ENCODE measurements at regions not wholly inside any gene's neighbourhood (a gene's known extent, or its start where the extent isn't known, plus 50 kb on each side); places are given as distances from the start of the nearest gene placed in this dataset.

DNA sequence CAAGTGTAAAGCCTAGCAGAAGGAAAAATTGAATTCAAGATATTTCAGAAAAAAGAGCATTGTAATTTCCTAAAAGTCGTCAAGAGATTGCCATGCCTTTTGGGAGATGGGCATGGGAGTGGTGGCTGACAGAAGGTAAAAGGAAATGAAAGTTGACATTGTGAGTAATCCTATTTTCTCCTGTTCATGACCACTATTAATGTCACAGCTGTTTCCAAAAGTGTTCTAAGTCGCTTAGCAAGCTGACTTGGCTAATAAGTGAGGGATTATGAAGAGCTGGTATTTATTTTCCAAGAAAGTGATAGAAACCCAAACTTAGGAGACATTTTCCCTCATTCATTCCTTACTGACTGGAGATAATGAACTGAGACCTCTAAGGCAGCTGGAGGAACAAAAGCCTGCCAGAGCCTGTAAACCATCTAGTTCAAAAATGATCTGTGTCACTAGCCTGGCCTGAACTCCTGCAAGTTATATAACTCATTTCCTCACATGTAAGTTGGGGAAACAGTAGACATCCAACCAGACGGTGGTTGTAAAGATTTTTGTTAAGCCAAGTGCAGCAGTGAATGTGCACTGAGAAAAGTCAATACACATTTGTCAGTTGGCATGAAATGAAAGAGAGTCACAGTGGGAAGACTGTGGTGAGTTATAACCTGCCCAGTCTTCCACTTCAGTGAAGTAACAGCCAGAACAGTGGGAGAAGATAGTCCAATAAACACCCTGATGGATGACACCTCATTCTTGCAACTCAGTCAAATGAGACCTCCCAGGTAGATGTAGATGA, 75.8 kb downstream of the DIO2 start:
- no peaks in the 10 kb centered on the region for H3K9me3 ChIP-seq (ENCODE audit: low read length)
- H3K27me3 ChIP-seq (ENCODE audit: insufficient read depth, low read depth, low read length) = no peaks in the 10 kb centered on the region
- H3F3A ChIP-seq (ENCODE audit: insufficient read depth, low read length, poor library complexity, severe bottlenecking) = no peaks in the 10 kb centered on the region
- no peaks in the 10 kb centered on the region for H4K20me1 ChIP-seq (ENCODE audit: insufficient read depth)
- no peak overlapping the region for H2AFZ ChIP-seq (ENCODE audit: low read depth, low read length)
- H3K9ac ChIP-seq (ENCODE audit: low read length) = no peak overlapping the region
- no peak overlapping the region for H3K4me3 ChIP-seq (ENCODE audit: low read length)
- H3K36me3 ChIP-seq (ENCODE audit: insufficient read depth, low read length) = no peaks in the 10 kb centered on the region
- no peaks in the 10 kb centered on the region for H3K9me2 ChIP-seq (ENCODE audit: insufficient read depth, low read length)
- no peak overlapping the region for H3K4me2 ChIP-seq (ENCODE audit: low read length)
- H3K79me2 ChIP-seq (replicated peaks; ENCODE audit: insufficient read depth, low read length) = no peaks in the 10 kb centered on the region
- no peak overlapping the region for H3K27ac ChIP-seq (ENCODE audit: low read length)
- TF ChIP-seq, protein P1, sequence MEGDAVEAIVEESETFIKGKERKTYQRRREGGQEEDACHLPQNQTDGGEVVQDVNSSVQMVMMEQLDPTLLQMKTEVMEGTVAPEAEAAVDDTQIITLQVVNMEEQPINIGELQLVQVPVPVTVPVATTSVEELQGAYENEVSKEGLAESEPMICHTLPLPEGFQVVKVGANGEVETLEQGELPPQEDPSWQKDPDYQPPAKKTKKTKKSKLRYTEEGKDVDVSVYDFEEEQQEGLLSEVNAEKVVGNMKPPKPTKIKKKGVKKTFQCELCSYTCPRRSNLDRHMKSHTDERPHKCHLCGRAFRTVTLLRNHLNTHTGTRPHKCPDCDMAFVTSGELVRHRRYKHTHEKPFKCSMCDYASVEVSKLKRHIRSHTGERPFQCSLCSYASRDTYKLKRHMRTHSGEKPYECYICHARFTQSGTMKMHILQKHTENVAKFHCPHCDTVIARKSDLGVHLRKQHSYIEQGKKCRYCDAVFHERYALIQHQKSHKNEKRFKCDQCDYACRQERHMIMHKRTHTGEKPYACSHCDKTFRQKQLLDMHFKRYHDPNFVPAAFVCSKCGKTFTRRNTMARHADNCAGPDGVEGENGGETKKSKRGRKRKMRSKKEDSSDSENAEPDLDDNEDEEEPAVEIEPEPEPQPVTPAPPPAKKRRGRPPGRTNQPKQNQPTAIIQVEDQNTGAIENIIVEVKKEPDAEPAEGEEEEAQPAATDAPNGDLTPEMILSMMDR (IDR thresholded peaks at IDR 0.05; ENCODE audit: poor library complexity, severe bottlenecking) = no peak
- TF ChIP-seq, protein P2, sequence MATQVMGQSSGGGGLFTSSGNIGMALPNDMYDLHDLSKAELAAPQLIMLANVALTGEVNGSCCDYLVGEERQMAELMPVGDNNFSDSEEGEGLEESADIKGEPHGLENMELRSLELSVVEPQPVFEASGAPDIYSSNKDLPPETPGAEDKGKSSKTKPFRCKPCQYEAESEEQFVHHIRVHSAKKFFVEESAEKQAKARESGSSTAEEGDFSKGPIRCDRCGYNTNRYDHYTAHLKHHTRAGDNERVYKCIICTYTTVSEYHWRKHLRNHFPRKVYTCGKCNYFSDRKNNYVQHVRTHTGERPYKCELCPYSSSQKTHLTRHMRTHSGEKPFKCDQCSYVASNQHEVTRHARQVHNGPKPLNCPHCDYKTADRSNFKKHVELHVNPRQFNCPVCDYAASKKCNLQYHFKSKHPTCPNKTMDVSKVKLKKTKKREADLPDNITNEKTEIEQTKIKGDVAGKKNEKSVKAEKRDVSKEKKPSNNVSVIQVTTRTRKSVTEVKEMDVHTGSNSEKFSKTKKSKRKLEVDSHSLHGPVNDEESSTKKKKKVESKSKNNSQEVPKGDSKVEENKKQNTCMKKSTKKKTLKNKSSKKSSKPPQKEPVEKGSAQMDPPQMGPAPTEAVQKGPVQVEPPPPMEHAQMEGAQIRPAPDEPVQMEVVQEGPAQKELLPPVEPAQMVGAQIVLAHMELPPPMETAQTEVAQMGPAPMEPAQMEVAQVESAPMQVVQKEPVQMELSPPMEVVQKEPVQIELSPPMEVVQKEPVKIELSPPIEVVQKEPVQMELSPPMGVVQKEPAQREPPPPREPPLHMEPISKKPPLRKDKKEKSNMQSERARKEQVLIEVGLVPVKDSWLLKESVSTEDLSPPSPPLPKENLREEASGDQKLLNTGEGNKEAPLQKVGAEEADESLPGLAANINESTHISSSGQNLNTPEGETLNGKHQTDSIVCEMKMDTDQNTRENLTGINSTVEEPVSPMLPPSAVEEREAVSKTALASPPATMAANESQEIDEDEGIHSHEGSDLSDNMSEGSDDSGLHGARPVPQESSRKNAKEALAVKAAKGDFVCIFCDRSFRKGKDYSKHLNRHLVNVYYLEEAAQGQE (IDR thresholded peaks at IDR 0.05; ENCODE audit: borderline replicate concordance) = no peak
- TF ChIP-seq EP300 (conservative IDR thresholded peaks at IDR 0.05; ENCODE audit: poor library complexity, severe bottlenecking) (no peak), POLR2AphosphoS5 (IDR thresholded peaks at IDR 0.05) (no peak), MXI1 (conservative IDR thresholded peaks at IDR 0.05; ENCODE audit: poor library complexity, severe bottlenecking) (no peak), EZH2 (IDR thresholded peaks at IDR 0.05; ENCODE audit: borderline replicate concordance, insufficient read depth, low read length, poor library complexity, severe bottlenecking) (no peak), TAF1 (IDR thresholded peaks at IDR 0.05; ENCODE audit: low read depth) (no peak), SMC3 (conservative IDR thresholded peaks at IDR 0.05; ENCODE audit: poor library complexity) (no peak), RAD21 (conservative IDR thresholded peaks at IDR 0.05) (no peak)

DNA sequence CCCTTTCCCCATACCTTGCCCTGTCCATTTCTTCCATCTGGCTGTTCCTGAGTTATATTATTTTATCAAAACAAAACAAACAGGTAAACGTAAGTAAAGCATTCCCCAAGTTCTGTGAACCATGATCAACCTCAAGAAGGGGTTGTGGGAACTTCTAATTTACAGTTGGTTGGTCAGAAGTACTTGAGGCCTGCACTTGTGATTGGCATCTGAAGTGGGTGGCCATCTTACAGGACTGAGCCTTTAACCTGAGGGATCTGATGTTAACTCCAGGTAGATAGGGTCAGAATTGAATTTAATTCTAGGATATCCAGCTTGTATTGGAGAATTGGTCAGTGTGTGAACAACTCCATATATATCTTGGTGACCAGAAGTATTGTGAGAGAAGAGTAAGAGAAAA, 77.0 kb downstream of the DIO2 start:
- Histone ChIP-seq H3K9me2 (ENCODE audit: insufficient read depth, low read length) (no peaks in the 10 kb centered on the region), H2AFZ (ENCODE audit: low read depth, low read length) (no peak overlapping the region), H3K36me3 (ENCODE audit: insufficient read depth, low read length) (no peaks in the 10 kb centered on the region), H3K27ac (ENCODE audit: low read length) (no peak overlapping the region), H4K20me1 (ENCODE audit: insufficient read depth) (no peaks in the 10 kb centered on the region), H3K4me2 (ENCODE audit: low read length) (no peak overlapping the region), H3K79me2 (replicated peaks; ENCODE audit: insufficient read depth, low read length) (no peaks in the 10 kb centered on the region), H3F3A (ENCODE audit: insufficient read depth, low read length, poor library complexity, severe bottlenecking) (no peaks in the 10 kb centered on the region), H3K9me3 (ENCODE audit: low read length) (no peaks in the 10 kb centered on the region), H3K9ac (ENCODE audit: low read length) (no peak overlapping the region), H3K27me3 (ENCODE audit: insufficient read depth, low read depth, low read length) (no peaks in the 10 kb centered on the region), H3K4me3 (ENCODE audit: low read length) (no peak overlapping the region)
- no peak for TF ChIP-seq RAD21 (conservative IDR thresholded peaks at IDR 0.05)
- TF ChIP-seq, protein P1 (IDR thresholded peaks at IDR 0.05; ENCODE audit: poor library complexity, severe bottlenecking) = no peak
- TF ChIP-seq EZH2 (IDR thresholded peaks at IDR 0.05; ENCODE audit: borderline replicate concordance, insufficient read depth, low read length, poor library complexity, severe bottlenecking) = no peak
- TF ChIP-seq, protein P2 (IDR thresholded peaks at IDR 0.05; ENCODE audit: borderline replicate concordance) = no peak
- no peak for TF ChIP-seq MXI1 (conservative IDR thresholded peaks at IDR 0.05; ENCODE audit: poor library complexity, severe bottlenecking)
- TF ChIP-seq TAF1 (IDR thresholded peaks at IDR 0.05; ENCODE audit: low read depth) = no peak
- TF ChIP-seq POLR2AphosphoS5 (IDR thresholded peaks at IDR 0.05) = no peak
- TF ChIP-seq EP300 (conservative IDR thresholded peaks at IDR 0.05; ENCODE audit: poor library complexity, severe bottlenecking) = no peak
- TF ChIP-seq SMC3 (conservative IDR thresholded peaks at IDR 0.05; ENCODE audit: poor library complexity) = no peak

Data from neural cell (in vitro differentiated cells).